Psoas muscle (tissue), 7 donors: ENCODE measurements at regions not wholly inside any gene's neighbourhood (a gene's known extent, or its start where the extent isn't known, plus 50 kb on each side); places are given as distances from the start of the nearest gene placed in this dataset.

ENCODE experiments used
- ATAC-seq, 4 donors: fragments of 200-7000 bp; cut with Tn5 transposase; one replicate each; pipeline ENCODE4 v1.9.1; 2020; ENCODE audit warnings: moderate library complexity in 3 of 4, mild to moderate bottlenecking in 2 of 4
- DNase-seq, 2 donors: peaks; one replicate each; pipeline ENCODE4 v3.0.0-alpha.2; 2020
- H3K27ac ChIP-seq: fragments of 200-600 bp; one replicate; pipeline ENCODE4 v1.8.0; 2022
- H3K27me3 ChIP-seq, 3 donors: fragments of 200-600 bp in 1 of 3; one replicate each; pipeline versions ENCODE4 v1.6.1 to v1.8.0; 2013 to 2022; ENCODE audit warnings: low read length in 2 of 3, mild to moderate bottlenecking in 2 of 3, moderate library complexity in 1 of 3; ENCODE audit not compliant: insufficient read depth in 3 of 3
- H3K36me3 ChIP-seq, 2 donors: fragments of 200-600 bp in 1 of 2; one replicate each; pipeline versions ENCODE4 v1.6.1 to v1.8.0; 2013 to 2022; ENCODE audit warnings: low read depth in 1 of 2, mild to moderate bottlenecking in 1 of 2, moderate library complexity in 1 of 2; ENCODE audit not compliant: insufficient read depth in 1 of 2
- H3K4me1 ChIP-seq: fragments of 200-600 bp; one replicate; pipeline ENCODE4 v1.8.0; 2022
- H3K4me3 ChIP-seq: fragments of 200-600 bp; one replicate; pipeline ENCODE4 v1.8.0; 2022; ENCODE audit warnings: mild to moderate bottlenecking
- H3K9me3 ChIP-seq: fragments of 200-600 bp; one replicate; pipeline ENCODE4 v1.8.0; 2022
- CTCF ChIP-seq: fragments of 200-600 bp; IDR thresholded peaks from one replicate; pipeline ENCODE4 v1.8.0; 2022; ENCODE audit warnings: antibody characterized with exemption
- WGBS, 3 donors: extraction: QIAGEN DNeasy Blood & Tissue Kit; methylation state at CpG; one replicate each; pipeline versions ENCODE4 v1.1.6 to v1.1.7; 2013; 5-methylcytosine and 5-hydroxymethylcytosine counted together
- intact Hi-C, 2 donors: fragments of 100-400 bp; cut with DNase I; formaldehyde crosslinking; loops; one replicate each; pipeline versions ENCODE4 v1.11.0 to v1.14.2; 2022
- donor health status: healthy with polysubstance abuse.
- donor health status: DM: no; HTN: no; CAD: no; lungs with moderate emphysema.
- donor health status: Bipolar disorder and iron deficiency.
- donor health status: healthy.
- donor health status: DM: yes; HTN: yes; CAD: no.
- donor health status: DM: no; HTN: no; CAD: no.
- donor health status: DM: yes; HTN: yes; CAD: no.

- 64 to 74% (median 73%) methylated on average over 7 of the region's 7 CpGs for WGBS, 3 donors
- peaks cover 27% of the 10 kb centered on the region for H3K4me1 ChIP-seq
- intact Hi-C loops, result loop anchor here in 1 of 2 donors (5.0 kb wide), 1 partner anchor 99 kb away; no protein-coding TSS in a partner anchor
- no peaks in the 10 kb centered on the region for H3K36me3 ChIP-seq
- no peaks in the 10 kb centered on the region for H3K9me3 ChIP-seq
- no peak for TF ChIP-seq CTCF
- ATAC-seq, result peak; percentile 35 to 78 (median 50)
- H3K4me3 ChIP-seq, result no peak overlapping the region
- DNase-seq, result no peak
- H3K27ac ChIP-seq, result peak overlapping the region; percentile 23
- H3K27me3 ChIP-seq, result no peaks in the 10 kb centered on the region
These were observed 104.6 kb downstream of the LSM3 start for GRCh38 chr3:14283092-14283812.

- no peak for DNase-seq
- Histone ChIP-seq H3K36me3 (no peaks in the 10 kb centered on the region), H3K4me3 (no peak overlapping the region), H3K4me1 (peaks cover 34% of the 10 kb centered on the region), H3K27me3 (no peaks in the 10 kb centered on the region), H3K9me3 (no peaks in the 10 kb centered on the region), H3K27ac (no peak overlapping the region)
- TF ChIP-seq CTCF, result no peak
- 66 to 84% (median 82%) methylated on average over 4 of the region's 4 CpGs for WGBS, 3 donors
- intact Hi-C loops, result loop anchor here in 1 of 2 donors (5.0 kb wide), 1 partner anchor 98 kb away; no protein-coding TSS in a partner anchor
- peak in 1 of 4 donors; percentile 18 for ATAC-seq
These were observed 105.3 kb downstream of the LSM3 start for GRCh38 chr3:14283813-14284438.

GRCh38 chr3:14284694-14285547 lies 106.3 kb downstream of the LSM3 start:
- no peak for TF ChIP-seq CTCF
- Histone ChIP-seq H3K27me3 (no peaks in the 10 kb centered on the region), H3K4me3 (no peak overlapping the region), H3K36me3 (no peaks in the 10 kb centered on the region), H3K9me3 (no peaks in the 10 kb centered on the region), H3K27ac (peak overlapping the region; percentile 71), H3K4me1 (peaks cover 44% of the 10 kb centered on the region)
- intact Hi-C loops, result loop anchor here in 1 of 2 donors (5.0 kb wide), 1 partner anchor 97 kb away; no protein-coding TSS in a partner anchor
- no peak for ATAC-seq
- 59 to 68% (median 62%) methylated on average over 15 of the region's 15 CpGs for WGBS, 3 donors
- DNase-seq, result no peak

GRCh38 chr3:14285548-14285925 lies 106.9 kb downstream of the LSM3 start:
- H3K9me3 ChIP-seq, result no peaks in the 10 kb centered on the region
- H3K36me3 ChIP-seq, result no peaks in the 10 kb centered on the region
- no peaks in the 10 kb centered on the region for H3K27me3 ChIP-seq
- no peak for TF ChIP-seq CTCF
- intact Hi-C loops, result no loop called here
- peaks cover 50% of the 10 kb centered on the region for H3K4me1 ChIP-seq
- peak overlapping the region; percentile 71 for H3K27ac ChIP-seq
- 33 to 45% (median 34%) methylated on average over 4 of the region's 4 CpGs for WGBS, 3 donors
- no peak for DNase-seq
- peak in 3 of 4 donors; percentile 2 to 58 (median 11) for ATAC-seq
- H3K4me3 ChIP-seq, result no peak overlapping the region
